Pancreas (tissue), 10 donors: ENCODE measurements at regions not wholly inside any gene's neighbourhood (a gene's known extent, or its start where the extent isn't known, plus 50 kb on each side); places are given as distances from the start of the nearest gene placed in this dataset.

Experiments used
- ATAC-seq, 4 donors: fragments of 200-7000 bp; cut with Tn5 transposase; one replicate each; pipeline versions ENCODE4 v1.8.0 to v1.9.1; 2020; ENCODE audit warnings: mild to moderate bottlenecking in 4 of 4, moderate library complexity in 4 of 4
- DNase-seq, 6 donors: peaks; one replicate each; pipeline ENCODE4 v3.0.0-alpha.2; 2020
- FAIRE-seq: peaks from 2 replicates; lab custom pipeline; 2012; peaks lifted over from hg19 to GRCh38; lab: Jason Lieb, UNC
- H3K27ac ChIP-seq, 4 donors: fragments of 200-600 bp; sonication (generic); 1 replicate in 3 of 4; 2 replicates in 1 of 4; pipeline versions ENCODE4 v1.5.0 to v1.8.0; 2020
- H3K27me3 ChIP-seq, 4 donors: fragments of 200-600 bp; one replicate each; pipeline ENCODE4 v1.8.0; 2021
- H3K36me3 ChIP-seq, 3 donors: fragments of 200-600 bp; sonication (generic) in 1 of 3; one replicate each; pipeline versions ENCODE4 v1.5.0 to v1.8.0; 2020 to 2021
- H3K4me1 ChIP-seq, 3 donors: fragments of 200-600 bp; one replicate each; pipeline ENCODE4 v1.8.0; 2021
- H3K4me3 ChIP-seq, 4 donors: fragments of 200-600 bp; sonication (generic) in 2 of 4; one replicate each; pipeline versions ENCODE4 v1.5.0 to v1.8.0; 2020 to 2021
- H3K9me3 ChIP-seq, 4 donors: fragments of 200-600 bp; one replicate each; pipeline ENCODE4 v1.8.0; 2021
- CTCF ChIP-seq, 4 donors: fragments of 200-600 bp; sonication (generic) in 3 of 4; IDR thresholded peaks; one replicate each; pipeline versions ENCODE4 v1.5.0 to v1.8.0; 2021; ENCODE audit warnings: antibody characterized with exemption in 4 of 4
- WGBS, 2 donors: extraction: QIAGEN DNeasy Blood & Tissue Kit; methylation state at CpG; one replicate each; pipeline ENCODE4 v1.1.7; 2013; 5-methylcytosine and 5-hydroxymethylcytosine counted together
- intact Hi-C, 3 donors: fragments of 100-400 bp; cut with DNase I; formaldehyde crosslinking; loops; one replicate each; pipeline versions ENCODE4 v1.11.1 to v1.14.2; 2022
- donor health status: healthy with polysubstance abuse.
- donor health status: DM: no; HTN: no; CAD: no; lungs with moderate emphysema.
- donor health status: DM: no; HTN: no; CAD: no.
- donor health status: control.
- donor health status: control.
- donor health status: Bipolar disorder and iron deficiency.
- donor health status: DM: yes; HTN: yes; CAD: no.
- donor health status: DM: no; HTN: no; CAD: no.
- donor health status: DM: no; HTN: no; CAD: no.
- donor health status: DM: yes; HTN: yes; CAD: no.

GRCh38 chr2:62293151-62293489 lies 97.2 kb downstream of the B3GNT2 start:
- 48% methylated on average over 6 of the region's 6 CpGs for WGBS, 2 donors

DNA sequence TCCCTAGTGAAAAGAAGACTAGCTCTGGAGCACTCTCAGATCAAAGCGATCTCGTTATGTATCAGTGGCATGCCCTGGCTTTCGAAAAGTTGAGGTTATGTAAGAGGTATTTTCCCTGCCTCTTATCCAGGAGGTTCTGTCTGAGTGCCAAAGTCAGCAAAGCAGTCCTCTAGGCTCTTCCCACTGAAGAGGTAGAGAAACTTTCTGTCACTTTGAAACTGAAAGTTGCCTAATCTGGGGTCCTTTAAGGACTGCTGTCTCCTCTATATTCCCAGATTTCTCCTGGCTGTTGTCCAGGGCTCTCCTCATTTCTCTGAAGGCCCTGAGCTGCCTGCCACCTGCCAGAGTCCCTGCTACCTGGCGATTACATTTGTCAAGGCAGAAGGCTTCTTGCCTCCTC lies 96.3 kb downstream of the B3GNT2 start:
- 6 to 10% methylated on average over 4 of the region's 4 CpGs for WGBS, 2 donors
- no peaks in the 10 kb centered on the region for H3K9me3 ChIP-seq
- TF ChIP-seq CTCF (IDR thresholded peaks at IDR 0.05) = no peak
- peak overlapping the region in 2 of 4 donors; percentile 8 to 26 for H3K4me3 ChIP-seq
- intact Hi-C loops = no loop called here
- FAIRE-seq = no peak
- peak; percentile 52 to 78 (median 66) for ATAC-seq
- peak overlapping the region; percentile 68 to 94 (median 87) for H3K27ac ChIP-seq
- DNase-seq = peak in 4 of 6 donors; percentile 40 to 78 (median 66)
- no peaks in the 10 kb centered on the region for H3K36me3 ChIP-seq
- H3K27me3 ChIP-seq = no peaks in the 10 kb centered on the region
- peaks cover 19 to 23% (median 22%) of the 10 kb centered on the region in 3 donors for H3K4me1 ChIP-seq

More at GRCh38 chr2:62293151-62293489, 97.2 kb downstream of the B3GNT2 start:
- H3K4me3 ChIP-seq = peak overlapping the region in 1 of 4 donors; percentile 23
- ATAC-seq = no peak
- no peaks in the 10 kb centered on the region for H3K9me3 ChIP-seq
- intact Hi-C loops = no loop called here
- peak in 1 of 6 donors; percentile 28 for DNase-seq
- no peaks in the 10 kb centered on the region for H3K27me3 ChIP-seq
- peaks cover 19 to 23% (median 22%) of the 10 kb centered on the region in 3 donors for H3K4me1 ChIP-seq
- no peaks in the 10 kb centered on the region for H3K36me3 ChIP-seq
- H3K27ac ChIP-seq = peak overlapping the region; percentile 68 to 94 (median 87)
- no peak for TF ChIP-seq CTCF (IDR thresholded peaks at IDR 0.05)
- no peak for FAIRE-seq

- no peaks in the 10 kb centered on the region for H3K36me3 ChIP-seq
- peak overlapping the region in 2 of 4 donors; percentile 92 to 94 for H3K27ac ChIP-seq
- no peak for DNase-seq
- peaks cover 19 to 23% (median 22%) of the 10 kb centered on the region in 3 donors for H3K4me1 ChIP-seq
- 81 to 84% methylated on average over 7 of the region's 7 CpGs for WGBS, 2 donors
- ATAC-seq = no peak
- no peaks in the 10 kb centered on the region for H3K27me3 ChIP-seq
- no peak for FAIRE-seq
- TF ChIP-seq CTCF (IDR thresholded peaks at IDR 0.05) = no peak
- intact Hi-C loops = no loop called here
- no peak overlapping the region for H3K4me3 ChIP-seq
- H3K9me3 ChIP-seq = no peaks in the 10 kb centered on the region
These were observed 95.7 kb downstream of the B3GNT2 start for GRCh38 chr2:62291517-62292137.

DNA sequence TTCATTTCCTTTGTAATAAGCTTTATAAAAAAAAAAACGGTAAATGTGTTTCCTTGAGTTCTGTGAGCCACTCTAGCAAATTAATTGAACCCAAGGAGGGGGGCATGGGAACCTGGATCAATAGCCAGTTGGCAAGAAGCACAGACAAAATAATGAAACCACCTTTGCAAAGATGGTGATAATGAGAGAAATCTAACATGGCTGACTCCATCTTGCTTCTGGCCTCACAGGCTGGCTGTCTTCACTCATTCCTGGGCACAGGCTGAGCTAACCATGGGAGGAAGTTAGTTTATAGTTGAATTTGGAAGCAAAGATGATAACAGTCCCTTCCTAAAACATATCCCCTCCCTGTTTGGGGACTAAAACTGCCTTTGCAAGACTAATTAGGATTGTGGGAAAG lies 95.1 kb downstream of the B3GNT2 start:
- DNase-seq (no peak), FAIRE-seq (no peak), ATAC-seq (no peak)
- no peak overlapping the region for H3K27ac ChIP-seq
- no peaks in the 10 kb centered on the region for H3K27me3 ChIP-seq
- H3K4me3 ChIP-seq = no peak overlapping the region
- TF ChIP-seq CTCF (IDR thresholded peaks at IDR 0.05) = no peak
- H3K9me3 ChIP-seq = no peaks in the 10 kb centered on the region
- peaks cover 19 to 23% (median 22%) of the 10 kb centered on the region in 3 donors for H3K4me1 ChIP-seq
- H3K36me3 ChIP-seq = no peaks in the 10 kb centered on the region
- intact Hi-C loops = no loop called here
- 60 to 62% methylated on average over 1 of the region's 1 CpG for WGBS, 2 donors
